Neural progenitor cell (in vitro differentiated cells): ENCODE measurements at regions not wholly inside any gene's neighbourhood (a gene's known extent, or its start where the extent isn't known, plus 50 kb on each side); places are given as distances from the start of the nearest gene placed in this dataset.

ENCODE experiments used
- DNase-seq: peaks from one replicate; pipeline ENCODE4 v3.0.0-alpha.2; 2016; ENCODE audit warnings: low spot score
- H2AFZ ChIP-seq: fragments of 200-600 bp; sonication (generic); replicated peaks from 2 replicates; pipeline ENCODE4 v1.6.1; 2016; ENCODE audit warnings: antibody characterized with exemption
- H3F3A ChIP-seq: fragments of 200-600 bp; sonication (generic); 2 replicates; pipeline ENCODE4 v1.6.1; 2016; ENCODE audit warnings: antibody characterized with exemption, low read depth
- H3K27ac ChIP-seq: fragments of 200-600 bp; sonication (generic); 2 replicates; pipeline ENCODE4 v1.5.1; 2016; ENCODE audit warnings: mild to moderate bottlenecking
- H3K27me3 ChIP-seq: fragments of 200-600 bp; sonication (generic); 2 replicates; pipeline ENCODE4 v1.6.1; 2016; ENCODE audit warnings: mild to moderate bottlenecking, moderate library complexity
- H3K36me3 ChIP-seq: fragments of 200-600 bp; sonication (generic); 2 replicates; pipeline ENCODE4 v1.5.1; 2016
- H3K4me1 ChIP-seq: fragments of 200-600 bp; sonication (generic); 2 replicates; pipeline ENCODE4 v1.6.1; 2016; ENCODE audit warnings: mixed run types
- H3K4me2 ChIP-seq: fragments of 200-600 bp; sonication (generic); 2 replicates; pipeline ENCODE4 v1.6.1; 2016
- H3K4me3 ChIP-seq: fragments of 200-600 bp; sonication (generic); 2 replicates; pipeline ENCODE4 v1.5.1; 2016
- H3K79me2 ChIP-seq: fragments of 200-600 bp; sonication (generic); 2 replicates; pipeline ENCODE4 v1.6.1; 2016; ENCODE audit warnings: low read depth
- H3K9ac ChIP-seq: fragments of 200-600 bp; sonication (generic); 2 replicates; pipeline ENCODE4 v1.6.1; 2016
- H3K9me3 ChIP-seq: fragments of 200-600 bp; sonication (generic); 2 replicates; pipeline ENCODE4 v1.5.1; 2016; ENCODE audit warnings: low read depth
- H4K20me1 ChIP-seq: fragments of 200-600 bp; sonication (generic); 2 replicates; pipeline ENCODE4 v1.6.1; 2016; ENCODE audit warnings: low read depth
- H3K27ac Mint-ChIP-seq: 3 replicates; pipeline ENCODE4 v1.8.0; 2021; ENCODE audit warnings: mixed read lengths
- H3K27me3 Mint-ChIP-seq: 2 replicates; pipeline ENCODE4 v1.8.0; 2022; ENCODE audit warnings: low read depth, mild to moderate bottlenecking, inconsistent platforms, moderate library complexity, mixed read lengths; ENCODE audit not compliant: insufficient read depth
- H3K36me3 Mint-ChIP-seq: 3 replicates; pipeline ENCODE4 v1.8.0; 2021; ENCODE audit warnings: mixed read lengths
- H3K4me1 Mint-ChIP-seq: 3 replicates; pipeline ENCODE4 v1.8.0; 2021; ENCODE audit warnings: mixed read lengths
- H3K4me3 Mint-ChIP-seq: 3 replicates; pipeline ENCODE4 v1.8.0; 2021; ENCODE audit warnings: mild to moderate bottlenecking, moderate library complexity, mixed read lengths
- H3K9me3 Mint-ChIP-seq: 3 replicates; pipeline ENCODE4 v1.8.0; 2020; ENCODE audit warnings: mixed read lengths
- EZH2 ChIP-seq: fragments of 200-600 bp; sonication (generic); IDR thresholded peaks from 2 replicates; pipeline ENCODE4 v1.6.1; 2017; ENCODE audit warnings: antibody characterized with exemption, mild to moderate bottlenecking, moderate library complexity
- EZH2phosphoT487 ChIP-seq: fragments of 200-600 bp; sonication (generic); IDR thresholded peaks from 2 replicates; pipeline ENCODE4 v1.6.1; 2017; ENCODE audit warnings: antibody characterized with exemption
- TF ChIP-seq, protein P1 (sequence below): fragments of 200-600 bp; sonication (generic); IDR thresholded peaks from 2 replicates; pipeline ENCODE4 v1.5.1; 2017; ENCODE audit warnings: antibody characterized with exemption, mild to moderate bottlenecking

- Mint-ChIP-seq H3K27ac (no peak overlapping the region), H3K4me1 (no peaks in the 10 kb centered on the region), H3K27me3 (peaks cover 3% of the 10 kb centered on the region), H3K4me3 (no peak overlapping the region), H3K9me3 (no peaks in the 10 kb centered on the region), H3K36me3 (no peaks in the 10 kb centered on the region)
- no peaks in the 10 kb centered on the region for H4K20me1 ChIP-seq
- no peaks in the 10 kb centered on the region for H3K36me3 ChIP-seq
- no peak overlapping the region for H3K27ac ChIP-seq
- no peak overlapping the region for H2AFZ ChIP-seq
- DNase-seq: no peak
- no peak overlapping the region for H3K9ac ChIP-seq
- TF ChIP-seq, protein P1, sequence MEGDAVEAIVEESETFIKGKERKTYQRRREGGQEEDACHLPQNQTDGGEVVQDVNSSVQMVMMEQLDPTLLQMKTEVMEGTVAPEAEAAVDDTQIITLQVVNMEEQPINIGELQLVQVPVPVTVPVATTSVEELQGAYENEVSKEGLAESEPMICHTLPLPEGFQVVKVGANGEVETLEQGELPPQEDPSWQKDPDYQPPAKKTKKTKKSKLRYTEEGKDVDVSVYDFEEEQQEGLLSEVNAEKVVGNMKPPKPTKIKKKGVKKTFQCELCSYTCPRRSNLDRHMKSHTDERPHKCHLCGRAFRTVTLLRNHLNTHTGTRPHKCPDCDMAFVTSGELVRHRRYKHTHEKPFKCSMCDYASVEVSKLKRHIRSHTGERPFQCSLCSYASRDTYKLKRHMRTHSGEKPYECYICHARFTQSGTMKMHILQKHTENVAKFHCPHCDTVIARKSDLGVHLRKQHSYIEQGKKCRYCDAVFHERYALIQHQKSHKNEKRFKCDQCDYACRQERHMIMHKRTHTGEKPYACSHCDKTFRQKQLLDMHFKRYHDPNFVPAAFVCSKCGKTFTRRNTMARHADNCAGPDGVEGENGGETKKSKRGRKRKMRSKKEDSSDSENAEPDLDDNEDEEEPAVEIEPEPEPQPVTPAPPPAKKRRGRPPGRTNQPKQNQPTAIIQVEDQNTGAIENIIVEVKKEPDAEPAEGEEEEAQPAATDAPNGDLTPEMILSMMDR: no peak
- no peak for TF ChIP-seq EZH2
- TF ChIP-seq EZH2phosphoT487: no peak
- peaks cover 4% of the 10 kb centered on the region for H3K4me1 ChIP-seq
- H3K27me3 ChIP-seq: no peaks in the 10 kb centered on the region
- H3F3A ChIP-seq: no peaks in the 10 kb centered on the region
- H3K9me3 ChIP-seq: no peaks in the 10 kb centered on the region
- no peak overlapping the region for H3K4me2 ChIP-seq
- H3K4me3 ChIP-seq: no peak overlapping the region
- no peaks in the 10 kb centered on the region for H3K79me2 ChIP-seq
Measured at GRCh38 chr15:79515300-79516027, 83.3 kb downstream of the MINAR1 start.

DNA sequence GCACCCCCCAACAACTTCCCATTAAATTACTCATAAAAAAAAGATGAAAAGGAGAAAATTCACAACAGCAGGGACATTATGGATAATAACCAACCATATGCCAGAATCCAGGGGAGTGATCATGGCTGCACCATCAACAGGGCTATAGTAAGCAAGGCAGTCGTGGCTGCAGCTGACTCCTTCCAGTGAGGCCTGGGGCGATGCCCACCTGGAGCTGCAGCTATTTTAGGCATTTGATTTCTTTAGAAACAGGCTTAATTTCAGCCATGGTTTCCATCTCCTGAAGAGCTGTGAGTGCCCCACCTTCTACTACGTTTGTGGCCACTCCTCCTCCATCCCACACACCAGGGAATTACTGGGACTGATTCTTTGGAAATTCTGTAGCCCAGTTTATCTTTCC, 84.0 kb downstream of the MINAR1 start:
- H3K9ac ChIP-seq: no peak overlapping the region
- Mint-ChIP-seq H3K4me3 (no peak overlapping the region), H3K27me3 (peaks cover 5% of the 10 kb centered on the region), H3K4me1 (no peaks in the 10 kb centered on the region), H3K36me3 (no peaks in the 10 kb centered on the region), H3K9me3 (no peaks in the 10 kb centered on the region), H3K27ac (no peak overlapping the region)
- TF ChIP-seq EZH2: no peak
- TF ChIP-seq, protein P1: no peak
- TF ChIP-seq EZH2phosphoT487: no peak
- H2AFZ ChIP-seq: no peak overlapping the region
- no peaks in the 10 kb centered on the region for H3F3A ChIP-seq
- no peak for DNase-seq
- no peaks in the 10 kb centered on the region for H3K9me3 ChIP-seq
- H3K4me3 ChIP-seq: no peak overlapping the region
- H3K36me3 ChIP-seq: no peaks in the 10 kb centered on the region
- H3K4me1 ChIP-seq: peaks cover 4% of the 10 kb centered on the region
- H3K4me2 ChIP-seq: no peak overlapping the region
- no peak overlapping the region for H3K27ac ChIP-seq
- H3K79me2 ChIP-seq: no peaks in the 10 kb centered on the region
- H3K27me3 ChIP-seq: no peaks in the 10 kb centered on the region
- no peaks in the 10 kb centered on the region for H4K20me1 ChIP-seq

DNA sequence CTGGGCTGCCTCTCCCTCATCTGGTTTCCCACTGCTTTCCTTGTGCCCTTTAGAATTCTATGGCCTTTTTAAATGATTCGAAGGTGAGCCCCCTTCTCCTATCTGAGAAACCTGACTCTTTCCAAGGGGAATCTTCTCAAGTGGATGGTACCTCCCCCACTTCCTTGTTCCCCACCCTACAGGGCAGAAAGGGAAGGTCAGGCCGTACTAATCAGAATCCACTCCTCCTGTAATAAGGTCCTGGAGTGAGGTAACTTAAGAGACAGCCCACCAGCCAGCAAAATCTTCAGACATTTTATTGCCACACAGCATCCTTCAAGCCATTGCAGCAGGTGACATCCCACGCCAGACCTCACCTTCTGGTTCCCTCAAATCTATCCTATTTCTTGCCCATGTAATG, 84.5 kb downstream of the MINAR1 start:
- H3K79me2 ChIP-seq: no peaks in the 10 kb centered on the region
- no peak overlapping the region for H3K9ac ChIP-seq
- H3K27ac ChIP-seq: no peak overlapping the region
- no peaks in the 10 kb centered on the region for H4K20me1 ChIP-seq
- no peaks in the 10 kb centered on the region for H3F3A ChIP-seq
- Mint-ChIP-seq H3K36me3 (no peaks in the 10 kb centered on the region), H3K9me3 (no peaks in the 10 kb centered on the region), H3K27ac (no peak overlapping the region), H3K4me1 (no peaks in the 10 kb centered on the region), H3K4me3 (no peak overlapping the region), H3K27me3 (peaks cover 5% of the 10 kb centered on the region)
- H3K9me3 ChIP-seq: no peaks in the 10 kb centered on the region
- H2AFZ ChIP-seq: no peak overlapping the region
- no peak overlapping the region for H3K4me2 ChIP-seq
- no peaks in the 10 kb centered on the region for H3K27me3 ChIP-seq
- DNase-seq: no peak
- no peaks in the 10 kb centered on the region for H3K36me3 ChIP-seq
- H3K4me1 ChIP-seq: peaks cover 4% of the 10 kb centered on the region
- TF ChIP-seq EZH2 (no peak), EZH2phosphoT487 (no peak)
- TF ChIP-seq, protein P1: no peak
- H3K4me3 ChIP-seq: no peak overlapping the region
